Mesodermal cell (in vitro differentiated cells): ENCODE measurements at regions not wholly inside any gene's neighbourhood (a gene's known extent, or its start where the extent isn't known, plus 50 kb on each side); places are given as distances from the start of the nearest gene placed in this dataset.

Experiments used
- H3K27ac ChIP-seq: 2 replicates; pipeline ENCODE4 v1.7.0; 2013; ENCODE audit warnings: mild to moderate bottlenecking, low read depth, low read length, moderate library complexity; ENCODE audit not compliant: severe bottlenecking
- H3K36me3 ChIP-seq: 2 replicates; pipeline ENCODE4 v1.7.1; 2013; ENCODE audit warnings: mild to moderate bottlenecking, low read length, moderate library complexity; ENCODE audit not compliant: control insufficient read depth, insufficient read depth
- H3K4me1 ChIP-seq: one replicate; pipeline ENCODE4 v1.7.1; 2013; ENCODE audit warnings: mild to moderate bottlenecking, low read length; ENCODE audit not compliant: insufficient read depth, control insufficient read depth, poor library complexity, severe bottlenecking
- H3K4me3 ChIP-seq: 2 replicates; pipeline ENCODE4 v1.7.0; 2013; ENCODE audit warnings: low read length, control low read depth, mild to moderate bottlenecking; ENCODE audit not compliant: insufficient read depth, poor library complexity, severe bottlenecking; ENCODE audit errors: extremely low read depth
- H3K9me3 ChIP-seq: 2 replicates; pipeline ENCODE4 v1.7.1; 2013; ENCODE audit warnings: mild to moderate bottlenecking, low read length, moderate library complexity; ENCODE audit not compliant: control insufficient read depth
- WGBS, 2 experiments: methylation state at CpG; one replicate each; pipeline ENCODE4 v1.1.5; 2013; ENCODE audit warnings: missing lambda C conversion rate in 2 of 2; ENCODE audit not compliant: insufficient coverage in 2 of 2; 5-methylcytosine and 5-hydroxymethylcytosine counted together

- Histone ChIP-seq H3K36me3 (no peaks in the 10 kb centered on the region), H3K9me3 (no peaks in the 10 kb centered on the region), H3K4me1 (no peaks in the 10 kb centered on the region), H3K27ac (no peak overlapping the region), H3K4me3 (no peak overlapping the region)
- 64% methylated on average over 3 of the region's 5 CpGs; no CpG with 5 or more reads in 1 of the 2 experiments for WGBS, 2 experiments
Observed at GRCh38 chr1:239858529-239858928, 233.2 kb upstream of the FMN2 start.

- Histone ChIP-seq H3K36me3 (no peaks in the 10 kb centered on the region), H3K4me1 (no peaks in the 10 kb centered on the region), H3K27ac (no peak overlapping the region), H3K4me3 (no peak overlapping the region), H3K9me3 (no peaks in the 10 kb centered on the region)
- WGBS, 2 experiments: no CpG with 5 or more reads among the region's 1 CpG
Observed at GRCh38 chr1:239861985-239862384, 229.7 kb upstream of the FMN2 start.

GRCh38 chr1:239868058-239868832 lies 223.4 kb upstream of the FMN2 start:
- Histone ChIP-seq H3K27ac (no peak overlapping the region), H3K4me3 (no peak overlapping the region), H3K4me1 (no peaks in the 10 kb centered on the region), H3K36me3 (no peaks in the 10 kb centered on the region), H3K9me3 (no peaks in the 10 kb centered on the region)
- 89 to 92% methylated on average over 9 to 12 of the region's 13 CpGs for WGBS, 2 experiments

- H3K4me3 ChIP-seq: no peak overlapping the region
- H3K9me3 ChIP-seq: no peaks in the 10 kb centered on the region
- H3K27ac ChIP-seq: no peak overlapping the region
- 89 to 97% methylated on average over 2 to 4 of the region's 6 CpGs for WGBS, 2 experiments
- no peaks in the 10 kb centered on the region for H3K36me3 ChIP-seq
- H3K4me1 ChIP-seq: no peaks in the 10 kb centered on the region
Observed at GRCh38 chr1:239870194-239870593, 221.5 kb upstream of the FMN2 start.

- H3K36me3 ChIP-seq: no peaks in the 10 kb centered on the region
- 86 to 94% methylated on average over 1 to 2 of the region's 2 CpGs for WGBS, 2 experiments
Observed at GRCh38 chr1:239872626-239873025, 219.1 kb upstream of the FMN2 start.

GRCh38 chr1:239874831-239875230 lies 216.9 kb upstream of the FMN2 start:
- 85 to 92% methylated on average over 6 to 9 of the region's 10 CpGs for WGBS, 2 experiments
- Histone ChIP-seq H3K9me3 (no peaks in the 10 kb centered on the region), H3K36me3 (no peaks in the 10 kb centered on the region), H3K27ac (no peak overlapping the region), H3K4me1 (no peaks in the 10 kb centered on the region), H3K4me3 (no peak overlapping the region)

More at GRCh38 chr1:239872626-239873025, 219.1 kb upstream of the FMN2 start:
- H3K27ac ChIP-seq: no peak overlapping the region
- no peaks in the 10 kb centered on the region for H3K4me1 ChIP-seq
- no peak overlapping the region for H3K4me3 ChIP-seq
- H3K9me3 ChIP-seq: no peaks in the 10 kb centered on the region

GRCh38 chr1:239879321-239880170 lies 212.1 kb upstream of the FMN2 start:
- WGBS, 2 experiments: 73 to 98% methylated on average over 5 to 7 of the region's 10 CpGs
- Histone ChIP-seq H3K36me3 (no peaks in the 10 kb centered on the region), H3K4me1 (no peaks in the 10 kb centered on the region), H3K4me3 (no peak overlapping the region), H3K9me3 (no peaks in the 10 kb centered on the region), H3K27ac (no peak overlapping the region)

- 81 to 86% methylated on average over 4 of the region's 4 CpGs for WGBS, 2 experiments
Observed at GRCh38 chr1:239882967-239883366, 208.7 kb upstream of the FMN2 start.

GRCh38 chr1:239884796-239885195 lies 206.9 kb upstream of the FMN2 start:
- no peaks in the 10 kb centered on the region for H3K36me3 ChIP-seq
- no peak overlapping the region for H3K27ac ChIP-seq
- no peak overlapping the region for H3K4me3 ChIP-seq
- no peaks in the 10 kb centered on the region for H3K9me3 ChIP-seq
- H3K4me1 ChIP-seq: no peaks in the 10 kb centered on the region
- WGBS, 2 experiments: no CpG with 5 or more reads among the region's 4 CpGs

More at GRCh38 chr1:239882967-239883366, 208.7 kb upstream of the FMN2 start:
- Histone ChIP-seq H3K27ac (no peak overlapping the region), H3K36me3 (no peaks in the 10 kb centered on the region), H3K4me1 (no peaks in the 10 kb centered on the region), H3K4me3 (no peak overlapping the region), H3K9me3 (no peaks in the 10 kb centered on the region)

GRCh38 chr1:239886266-239886665 lies 205.4 kb upstream of the FMN2 start:
- Histone ChIP-seq H3K4me3 (no peak overlapping the region), H3K27ac (no peak overlapping the region), H3K4me1 (no peaks in the 10 kb centered on the region), H3K9me3 (no peaks in the 10 kb centered on the region), H3K36me3 (no peaks in the 10 kb centered on the region)
- 80 to 83% methylated on average over 1 of the region's 5 CpGs for WGBS, 2 experiments
